Transverse colon (tissue), 3 donors: ENCODE measurements at regions not wholly inside any gene's neighbourhood (a gene's known extent, or its start where the extent isn't known, plus 50 kb on each side); places are given as distances from the start of the nearest gene placed in this dataset.

Experiments
- POLR2A ChIP-seq: fragments of 450-650 bp; IDR thresholded peaks from one replicate; pipeline ENCODE4 v1.6.1; 2016; ENCODE audit warnings: antibody characterized with exemption, mild to moderate bottlenecking, moderate library complexity
- TF ChIP-seq, protein P1 (sequence below), 5 experiments: fragments of 200-600 bp in 3 of 5; fragments of 450-650 bp in 2 of 5; sonication (generic) in 3 of 5; IDR thresholded peaks; 1 replicate in 2 of 5; 2 replicates in 3 of 5; pipeline ENCODE4 v1.5.1; 2016 to 2017; ENCODE audit warnings: antibody characterized with exemption in 5 of 5, inconsistent platforms in 3 of 5, mild to moderate bottlenecking in 2 of 5, moderate library complexity in 1 of 5

DNA sequence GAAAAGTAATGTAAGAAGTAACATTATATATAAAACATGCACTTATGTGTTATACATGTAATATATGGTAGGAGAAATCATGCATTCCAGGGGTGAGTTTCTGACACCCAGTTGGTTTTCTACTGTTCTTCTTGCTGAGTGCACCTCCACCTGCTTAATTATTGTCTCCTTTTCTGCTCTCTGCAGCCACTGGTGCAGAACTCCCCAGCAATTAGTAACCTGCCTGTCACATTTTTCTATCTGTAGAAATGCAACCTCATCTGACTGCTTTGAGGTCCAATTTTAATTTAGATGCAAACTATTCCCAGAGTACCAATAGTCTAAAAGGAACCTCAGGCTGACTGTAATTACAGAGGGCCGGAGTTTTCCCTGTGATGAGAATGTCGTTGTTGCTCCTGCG lies 842.1 kb downstream of the AACS start:
- TF ChIP-seq, protein P1, sequence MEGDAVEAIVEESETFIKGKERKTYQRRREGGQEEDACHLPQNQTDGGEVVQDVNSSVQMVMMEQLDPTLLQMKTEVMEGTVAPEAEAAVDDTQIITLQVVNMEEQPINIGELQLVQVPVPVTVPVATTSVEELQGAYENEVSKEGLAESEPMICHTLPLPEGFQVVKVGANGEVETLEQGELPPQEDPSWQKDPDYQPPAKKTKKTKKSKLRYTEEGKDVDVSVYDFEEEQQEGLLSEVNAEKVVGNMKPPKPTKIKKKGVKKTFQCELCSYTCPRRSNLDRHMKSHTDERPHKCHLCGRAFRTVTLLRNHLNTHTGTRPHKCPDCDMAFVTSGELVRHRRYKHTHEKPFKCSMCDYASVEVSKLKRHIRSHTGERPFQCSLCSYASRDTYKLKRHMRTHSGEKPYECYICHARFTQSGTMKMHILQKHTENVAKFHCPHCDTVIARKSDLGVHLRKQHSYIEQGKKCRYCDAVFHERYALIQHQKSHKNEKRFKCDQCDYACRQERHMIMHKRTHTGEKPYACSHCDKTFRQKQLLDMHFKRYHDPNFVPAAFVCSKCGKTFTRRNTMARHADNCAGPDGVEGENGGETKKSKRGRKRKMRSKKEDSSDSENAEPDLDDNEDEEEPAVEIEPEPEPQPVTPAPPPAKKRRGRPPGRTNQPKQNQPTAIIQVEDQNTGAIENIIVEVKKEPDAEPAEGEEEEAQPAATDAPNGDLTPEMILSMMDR (IDR thresholded peaks at IDR 0.05), result no peak
- TF ChIP-seq POLR2A, result no peak
